ENCODE measurements at regions not wholly inside any gene's neighbourhood (a gene's known extent, or its start where the extent isn't known, plus 50 kb on each side); places are given as distances from the start of the nearest gene placed in this dataset.
"Not testable (repeated sequence)": the region's sequence is repeated elsewhere in the genome, so short reads cannot be mapped to it uniquely, and the experiment has no call there.

GRCh38 chr15:70576696-70577095 is 186.7 kb downstream of the UACA start:
- H3K9me3 ChIP-seq: no peaks in the 10 kb centered on the region
- peaks cover 0 to 18% (median 0%) of the 10 kb centered on the region in 3 donors for H3K27me3 ChIP-seq
- no peaks in the 10 kb centered on the region for H3K4me1 ChIP-seq
- no peak for TF ChIP-seq POLR2AphosphoS5 (IDR thresholded peaks at IDR 0.05)
- TF ChIP-seq, protein P1, sequence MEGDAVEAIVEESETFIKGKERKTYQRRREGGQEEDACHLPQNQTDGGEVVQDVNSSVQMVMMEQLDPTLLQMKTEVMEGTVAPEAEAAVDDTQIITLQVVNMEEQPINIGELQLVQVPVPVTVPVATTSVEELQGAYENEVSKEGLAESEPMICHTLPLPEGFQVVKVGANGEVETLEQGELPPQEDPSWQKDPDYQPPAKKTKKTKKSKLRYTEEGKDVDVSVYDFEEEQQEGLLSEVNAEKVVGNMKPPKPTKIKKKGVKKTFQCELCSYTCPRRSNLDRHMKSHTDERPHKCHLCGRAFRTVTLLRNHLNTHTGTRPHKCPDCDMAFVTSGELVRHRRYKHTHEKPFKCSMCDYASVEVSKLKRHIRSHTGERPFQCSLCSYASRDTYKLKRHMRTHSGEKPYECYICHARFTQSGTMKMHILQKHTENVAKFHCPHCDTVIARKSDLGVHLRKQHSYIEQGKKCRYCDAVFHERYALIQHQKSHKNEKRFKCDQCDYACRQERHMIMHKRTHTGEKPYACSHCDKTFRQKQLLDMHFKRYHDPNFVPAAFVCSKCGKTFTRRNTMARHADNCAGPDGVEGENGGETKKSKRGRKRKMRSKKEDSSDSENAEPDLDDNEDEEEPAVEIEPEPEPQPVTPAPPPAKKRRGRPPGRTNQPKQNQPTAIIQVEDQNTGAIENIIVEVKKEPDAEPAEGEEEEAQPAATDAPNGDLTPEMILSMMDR (IDR thresholded peaks at IDR 0.05): no peak
- no peak for TF ChIP-seq EP300 (IDR thresholded peaks at IDR 0.05)
- TF ChIP-seq POLR2A (IDR thresholded peaks at IDR 0.05): no peak
- no peak overlapping the region for H3K27ac ChIP-seq
- intact Hi-C loops (cut with DNase I; ENCODE audit: low total_unique reads): no loop called here
- no peak overlapping the region for H3K4me3 ChIP-seq
- H3K36me3 ChIP-seq: no peaks in the 10 kb centered on the region
- no peak for DNase-seq
- WGBS, 5 donors: 57 to 64% (median 62%) methylated on average over 4 of the region's 4 CpGs

- Histone ChIP-seq H3K27me3 (peaks cover 0 to 14% (median 0%) of the 10 kb centered on the region in 3 donors), H3K36me3 (no peaks in the 10 kb centered on the region), H3K4me1 (no peaks in the 10 kb centered on the region), H3K9me3 (no peaks in the 10 kb centered on the region), H3K4me3 (no peak overlapping the region), H3K27ac (no peak overlapping the region)
- TF ChIP-seq POLR2A (IDR thresholded peaks at IDR 0.05) (no peak), POLR2AphosphoS5 (IDR thresholded peaks at IDR 0.05) (no peak), EP300 (IDR thresholded peaks at IDR 0.05) (no peak)
- TF ChIP-seq, protein P1 (IDR thresholded peaks at IDR 0.05): no peak
- no peak for DNase-seq
- WGBS, 5 donors: 87 to 94% (median 90%) methylated on average over 3 of the region's 3 CpGs
- intact Hi-C loops (cut with DNase I; ENCODE audit: low total_unique reads): no loop called here
These were observed 187.1 kb downstream of the UACA start for GRCh38 chr15:70576276-70576675.

GRCh38 chr15:70575231-70576226 is 187.8 kb downstream of the UACA start:
- no peak overlapping the region for H3K27ac ChIP-seq
- TF ChIP-seq, protein P1 (IDR thresholded peaks at IDR 0.05): no peak
- TF ChIP-seq EP300 (IDR thresholded peaks at IDR 0.05) (no peak), POLR2A (IDR thresholded peaks at IDR 0.05) (no peak), POLR2AphosphoS5 (IDR thresholded peaks at IDR 0.05) (no peak)
- DNase-seq: peak in 1 of 2 donors; percentile 49
- no peaks in the 10 kb centered on the region for H3K9me3 ChIP-seq
- intact Hi-C loops (cut with DNase I; ENCODE audit: low total_unique reads): no loop called here
- no peaks in the 10 kb centered on the region for H3K36me3 ChIP-seq
- H3K4me1 ChIP-seq: no peaks in the 10 kb centered on the region
- whole genome bisulfite sequencing, 5 donors: 59 to 65% (median 61%) methylated on average over 16 of the region's 16 CpGs
- H3K27me3 ChIP-seq: peaks cover 0 to 7% (median 0%) of the 10 kb centered on the region in 3 donors
- no peak overlapping the region for H3K4me3 ChIP-seq

- H3K4me3 ChIP-seq; H3K36me3 ChIP-seq; H3K9me3 ChIP-seq; intact Hi-C loops (cut with DNase I; ENCODE audit: low total_unique reads); H3K27me3 ChIP-seq; H3K27ac ChIP-seq; H3K4me1 ChIP-seq; DNase-seq: not testable (repeated sequence)
- 75 to 95% (median 89%) methylated on average over 3 of the region's 3 CpGs for WGBS, 5 donors
These were observed 189.0 kb downstream of the UACA start for GRCh38 chr15:70574325-70574724.

All from stomach (tissue), 8 donors.